ENCODE measurements at regions not wholly inside any gene's neighbourhood (a gene's known extent, or its start where the extent isn't known, plus 50 kb on each side); places are given as distances from the start of the nearest gene placed in this dataset.

- H2AFZ ChIP-seq (replicated peaks; ENCODE audit: low read length, poor library complexity), result no peak overlapping the region
- DNase-seq (no peak), ATAC-seq (ENCODE audit: low read depth) (no peak)
- H3K9me3 ChIP-seq (ENCODE audit: control insufficient read depth, insufficient read depth, low read length), result peaks cover 6% of the 10 kb centered on the region
- H3K4me1 ChIP-seq (ENCODE audit: control insufficient read depth, insufficient read depth, low read length), result no peaks in the 10 kb centered on the region
- H2AK9ac ChIP-seq (replicated peaks; ENCODE audit: low read depth, low read length, poor library complexity), result no peak overlapping the region
- H3K79me1 ChIP-seq (ENCODE audit: low read depth in 1 of 2, low read length in 2 of 2), result no peaks in the 10 kb centered on the region
- no peak overlapping the region for H4K5ac ChIP-seq (ENCODE audit: low read depth, low read length)
- no peak overlapping the region for H2AK5ac ChIP-seq (ENCODE audit: low read depth, low read length)
- no peak overlapping the region for H3K14ac ChIP-seq (replicated peaks; ENCODE audit: low read depth, low read length)
- H3K27ac ChIP-seq (ENCODE audit: insufficient read depth, low read length), result no peak overlapping the region
- no peaks in the 10 kb centered on the region for H3K9me1 ChIP-seq (ENCODE audit: insufficient read depth, low read length)
- H4K20me1 ChIP-seq (ENCODE audit: insufficient read depth, low read length), result no peaks in the 10 kb centered on the region
- H3K18ac ChIP-seq (ENCODE audit: low read depth, low read length), result no peak overlapping the region
- WGBS, 2 experiments (ENCODE audit: extremely low coverage in 2 of 2, insufficient read length in 1 of 2), result no CpG with 5 or more reads among the region's 1 CpG
- no peak overlapping the region for H2BK5ac ChIP-seq (ENCODE audit: low read depth, low read length, poor library complexity, severe bottlenecking)
- intact Hi-C loops (cut with micrococcal nuclease) (no loop called here), in situ Hi-C loops (cut with MboI; ENCODE audit: low sequenced_read_pairs) (no loop called here), dilution Hi-C loops (cut with HindIII; ENCODE audit: low sequenced_read_pairs, unreplicated experiment) (no loop called here)
- no peak overlapping the region for H2BK15ac ChIP-seq (ENCODE audit: low read depth, low read length)
- no peak overlapping the region for H4K91ac ChIP-seq (ENCODE audit: insufficient read depth, low read depth, low read length)
- no TSS peak for BruUV-seq (replicated peaks)
- H3K36me3 ChIP-seq (ENCODE audit: control insufficient read depth, insufficient read depth, low read length), result no peaks in the 10 kb centered on the region
- no peak overlapping the region for H2BK20ac ChIP-seq (ENCODE audit: low read depth, low read length)
- H2BK120ac ChIP-seq (ENCODE audit: low read depth, low read length), result no peak overlapping the region
- H3K4ac ChIP-seq (ENCODE audit: low read depth, low read length), result no peak overlapping the region
- no peak overlapping the region for H3K9ac ChIP-seq (ENCODE audit: low read depth, low read length)
- POLR2A ChIA-PET (ENCODE audit: unreplicated experiment), result no interaction called here
- H3K4me3 ChIP-seq (ENCODE audit: insufficient read depth, low read depth, low read length), result no peak overlapping the region
- CTCF ChIA-PET, result no interaction called here
- H4K8ac ChIP-seq (ENCODE audit: low read depth in 2 of 2, low read length in 2 of 2), result no peak overlapping the region
- no peak for TF ChIP-seq CHD1 (IDR thresholded peaks at IDR 0.05; ENCODE audit: low read depth, low read length)
- TF ChIP-seq MXI1 (IDR thresholded peaks at IDR 0.05; ENCODE audit: borderline replicate concordance, low read depth, low read length), result no peak
- no peak for TF ChIP-seq USF2 (IDR thresholded peaks at IDR 0.05; ENCODE audit: low read depth, low read length)
- no peak for TF ChIP-seq NFE2L2 (IDR thresholded peaks at IDR 0.05; ENCODE audit: low read depth, low read length)
- no peaks in the 10 kb centered on the region for H3K27me3 ChIP-seq (ENCODE audit: control insufficient read depth, insufficient read depth, low read length)
- H3K23ac ChIP-seq (ENCODE audit: low read depth, low read length), result no peak overlapping the region
- H3K4me2 ChIP-seq (ENCODE audit: low read depth, low read length), result no peak overlapping the region
- no peak overlapping the region for H3K56ac ChIP-seq (ENCODE audit: extremely low read depth, insufficient read depth, low read length)
Observed at GRCh38 chr4:11264841-11265240, 163.9 kb downstream of the HS3ST1 start.

Data from IMR-90 (cell line).